NCI-H69 (cell line): ENCODE measurements at regions not wholly inside any gene's neighbourhood (a gene's known extent, or its start where the extent isn't known, plus 50 kb on each side); places are given as distances from the start of the nearest gene placed in this dataset.
"Not testable (repeated sequence)": the region's sequence is repeated elsewhere in the genome, so short reads cannot be mapped to it uniquely, and the experiment has no call there.

ENCODE experiments used
- DNase-seq: peaks from one replicate; lab custom pipeline; 2025; lab: John Stamatoyannopoulos, UW

- DNase-seq, result no peak
Measured at GRCh38 chr15:87470923-87471322, 785.6 kb downstream of the NTRK3 start.

- DNase-seq, result not testable (repeated sequence)
Measured at GRCh38 chr15:87463956-87464355, 792.6 kb downstream of the NTRK3 start.

- DNase-seq, result no peak
Measured at GRCh38 chr15:87461631-87462030, 794.9 kb downstream of the NTRK3 start.

- no peak for DNase-seq
Measured at GRCh38 chr15:87454860-87455259, 801.7 kb downstream of the NTRK3 start.

- DNase-seq, result no peak
Measured at GRCh38 chr15:87450314-87450713, 806.2 kb downstream of the NTRK3 start.

GRCh38 chr15:87439090-87439489 lies 817.4 kb downstream of the NTRK3 start:
- no peak for DNase-seq

GRCh38 chr15:87433871-87434270 lies 822.7 kb downstream of the NTRK3 start:
- DNase-seq, result no peak

GRCh38 chr15:87429754-87430153 lies 826.8 kb downstream of the NTRK3 start:
- no peak for DNase-seq

- no peak for DNase-seq
Measured at GRCh38 chr15:87420017-87420416, 836.5 kb downstream of the NTRK3 start.

GRCh38 chr15:87419344-87419743 lies 837.2 kb downstream of the NTRK3 start:
- DNase-seq, result no peak

GRCh38 chr15:87416591-87417257 lies 839.8 kb downstream of the NTRK3 start:
- no peak for DNase-seq

- DNase-seq, result no peak
Measured at GRCh38 chr15:87408902-87409301, 847.6 kb downstream of the NTRK3 start.

- no peak for DNase-seq
Measured at GRCh38 chr15:87403973-87404372, 852.6 kb downstream of the NTRK3 start.

- DNase-seq, result no peak
Measured at GRCh38 chr15:87401973-87402372, 854.6 kb downstream of the NTRK3 start.

- DNase-seq, result no peak
Measured at GRCh38 chr15:87394676-87395075, 861.9 kb downstream of the NTRK3 start.

- no peak for DNase-seq
Measured at GRCh38 chr15:87387766-87388165, 868.8 kb downstream of the NTRK3 start.

- no peak for DNase-seq
Measured at GRCh38 chr15:87374339-87374738, 882.2 kb downstream of the NTRK3 start.

GRCh38 chr15:87369269-87369668 lies 887.3 kb downstream of the NTRK3 start:
- DNase-seq, result no peak

- DNase-seq, result no peak
Measured at GRCh38 chr15:87368511-87368910, 888.0 kb downstream of the NTRK3 start.

- DNase-seq, result no peak
Measured at GRCh38 chr15:87365186-87365585, 891.4 kb downstream of the NTRK3 start.

- DNase-seq, result no peak
Measured at GRCh38 chr15:87362531-87362930, 894.0 kb downstream of the NTRK3 start.

- DNase-seq, result no peak
Measured at GRCh38 chr15:87357637-87358313, 898.8 kb downstream of the NTRK3 start.

GRCh38 chr15:87355946-87356345 lies 900.6 kb downstream of the NTRK3 start:
- DNase-seq, result no peak
